ENCODE measurements at regions not wholly inside any gene's neighbourhood (a gene's known extent, or its start where the extent isn't known, plus 50 kb on each side); places are given as distances from the start of the nearest gene placed in this dataset.
A peak's percentile ranks its signal among the peaks of the same experiment; 100 is the strongest.

GRCh38 chr4:24637173-24637572, 52.8 kb upstream of the DHX15 start:
- H3K27ac ChIP-seq: no peak overlapping the region
- 96% methylated on average over 13 of the region's 13 CpGs; no CpG with 5 or more reads in 1 of the 2 donors for WGBS, 2 donors (ENCODE audit: low coverage in 1 of 2)
- H3K4me1 ChIP-seq: peaks cover 0 to 21% (median 11%) of the 10 kb centered on the region in 4 donors
- TF ChIP-seq POLR2AphosphoS5 (IDR thresholded peaks at IDR 0.05) (no peak), POLR2A (IDR thresholded peaks at IDR 0.05) (no peak), CTCF (IDR thresholded peaks at IDR 0.05) (no peak), EP300 (IDR thresholded peaks at IDR 0.05; ENCODE audit: low read depth) (no peak)
- in situ Hi-C loops (cut with MboI; ENCODE audit: low pct_ligation_motif_present in 1 of 4, low pct_unique_long_range_greater_than_20kb in 1 of 4, low sequenced_read_pairs in 3 of 4) (no loop called here), intact Hi-C loops (cut with DNase I; ENCODE audit: low total_unique reads) (no loop called here)
- H3K27me3 ChIP-seq: no peaks in the 10 kb centered on the region
- H3K4me3 ChIP-seq: no peak overlapping the region
- H3K36me3 ChIP-seq: no peaks in the 10 kb centered on the region
- H3K9me3 ChIP-seq: no peaks in the 10 kb centered on the region
- no peak for DNase-seq

GRCh38 chr4:24638396-24638875, 54.1 kb upstream of the DHX15 start:
- no peak for TF ChIP-seq POLR2A (IDR thresholded peaks at IDR 0.05)
- TF ChIP-seq CTCF (IDR thresholded peaks at IDR 0.05): no peak
- TF ChIP-seq POLR2AphosphoS5 (IDR thresholded peaks at IDR 0.05): no peak
- H3K4me1 ChIP-seq: peaks cover 5 to 30% (median 17%) of the 10 kb centered on the region in 4 donors
- no peak overlapping the region for H3K27ac ChIP-seq
- DNase-seq: no peak
- no peak overlapping the region for H3K4me3 ChIP-seq
- intact Hi-C loops (cut with DNase I; ENCODE audit: low total_unique reads) (no loop called here), in situ Hi-C loops (cut with MboI; ENCODE audit: low pct_ligation_motif_present in 1 of 4, low pct_unique_long_range_greater_than_20kb in 1 of 4, low sequenced_read_pairs in 3 of 4) (no loop called here)
- 70 to 88% methylated on average over 1 of the region's 1 CpG for WGBS, 2 donors (ENCODE audit: low coverage in 1 of 2)
- no peaks in the 10 kb centered on the region for H3K36me3 ChIP-seq
- no peaks in the 10 kb centered on the region for H3K9me3 ChIP-seq
- H3K27me3 ChIP-seq: no peaks in the 10 kb centered on the region

GRCh38 chr4:24639714-24640113, 55.4 kb upstream of the DHX15 start:
- intact Hi-C loops (cut with DNase I; ENCODE audit: low total_unique reads): no loop called here
- Histone ChIP-seq H3K36me3 (no peaks in the 10 kb centered on the region), H3K4me1 (peaks cover 5 to 41% (median 22%) of the 10 kb centered on the region in 4 donors), H3K27ac (peak overlapping the region; percentile 13 to 64 (median 51)), H3K27me3 (no peaks in the 10 kb centered on the region), H3K9me3 (no peaks in the 10 kb centered on the region), H3K4me3 (no peak overlapping the region)
- no peak for TF ChIP-seq EP300 (IDR thresholded peaks at IDR 0.05; ENCODE audit: low read depth)
- TF ChIP-seq POLR2A (IDR thresholded peaks at IDR 0.05): no peak
- 82 to 85% methylated on average over 4 to 5 of the region's 5 CpGs for WGBS, 2 donors (ENCODE audit: low coverage in 1 of 2)
- DNase-seq: no peak
- in situ Hi-C loops (cut with MboI; ENCODE audit: low pct_ligation_motif_present in 1 of 4, low pct_unique_long_range_greater_than_20kb in 1 of 4, low sequenced_read_pairs in 3 of 4): no loop called here

DNA sequence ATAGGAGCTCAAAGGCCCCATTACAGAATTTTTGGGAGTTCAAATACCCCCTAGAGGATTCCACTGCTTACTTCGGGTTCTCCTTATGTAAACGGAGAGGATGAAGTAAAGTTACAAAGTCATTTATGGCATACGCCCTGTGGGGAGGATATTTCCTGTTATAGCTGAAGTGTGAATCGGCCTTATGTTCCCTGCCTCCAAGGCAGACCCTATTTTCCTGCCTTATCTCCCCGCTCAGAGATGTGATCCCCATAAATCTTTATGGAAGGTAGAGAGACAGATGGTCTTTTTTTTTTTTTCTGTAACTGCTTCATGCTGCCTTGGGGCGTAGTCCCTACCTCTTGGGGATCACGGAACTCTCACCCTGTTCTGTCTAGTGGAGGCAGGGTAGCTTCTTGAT, 56.0 kb upstream of the DHX15 start:
- in situ Hi-C loops (cut with MboI; ENCODE audit: low pct_ligation_motif_present in 1 of 4, low pct_unique_long_range_greater_than_20kb in 1 of 4, low sequenced_read_pairs in 3 of 4): no loop called here
- WGBS, 2 donors (ENCODE audit: low coverage in 1 of 2): 37% methylated on average over 7 of the region's 7 CpGs; no CpG with 5 or more reads in 1 of the 2 donors
- H3K4me1 ChIP-seq: peaks cover 6 to 48% (median 29%) of the 10 kb centered on the region in 4 donors
- intact Hi-C loops (cut with DNase I; ENCODE audit: low total_unique reads): no loop called here
- no peaks in the 10 kb centered on the region for H3K9me3 ChIP-seq
- H3K27me3 ChIP-seq: no peaks in the 10 kb centered on the region
- peak overlapping the region; percentile 13 to 64 (median 51) for H3K27ac ChIP-seq
- H3K36me3 ChIP-seq: no peaks in the 10 kb centered on the region
- TF ChIP-seq CTCF (IDR thresholded peaks at IDR 0.05): peak in 1 of 5 experiments; percentile 25
- TF ChIP-seq POLR2AphosphoS5 (IDR thresholded peaks at IDR 0.05): no peak
- no peak overlapping the region for H3K4me3 ChIP-seq
- DNase-seq: no peak

DNA sequence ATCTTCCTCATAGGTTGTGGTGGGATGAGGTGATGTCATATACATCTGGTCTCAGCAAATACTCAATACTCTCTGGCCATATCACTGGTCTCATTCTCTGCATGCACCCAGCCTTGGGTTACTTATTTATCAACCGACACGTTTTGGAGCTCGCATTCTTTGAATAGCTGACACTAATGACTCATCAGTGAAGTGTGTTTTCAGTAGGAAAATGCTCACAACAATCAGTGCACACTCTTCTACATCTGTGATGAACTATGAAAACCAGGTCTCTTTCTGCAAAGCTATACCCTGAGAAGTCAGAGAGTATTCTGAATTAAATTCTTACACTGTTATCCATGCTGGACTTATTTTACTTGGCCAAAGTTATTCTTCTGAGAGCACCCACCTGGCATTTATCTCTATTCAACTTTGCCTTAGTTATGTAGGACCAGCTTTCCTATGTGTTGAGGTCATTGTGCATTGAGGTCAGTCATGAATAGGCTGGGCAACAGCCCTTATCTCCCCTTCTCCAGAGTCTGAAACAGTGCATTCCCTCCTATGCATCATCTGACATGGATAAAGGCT, 58.7 kb upstream of the DHX15 start:
- peak overlapping the region in 2 of 4 donors; percentile 22 to 55 for H3K27ac ChIP-seq
- no peak for DNase-seq

More for the DNA sequence above, 58.7 kb upstream of the DHX15 start:
- H3K4me1 ChIP-seq: peaks cover 15 to 58% (median 39%) of the 10 kb centered on the region in 4 donors
- H3K4me3 ChIP-seq: no peak overlapping the region
- no peaks in the 10 kb centered on the region for H3K9me3 ChIP-seq
- WGBS, 2 donors (ENCODE audit: low coverage in 1 of 2): 19 to 26% methylated on average over 3 of the region's 3 CpGs
- H3K27me3 ChIP-seq: no peaks in the 10 kb centered on the region
- no peaks in the 10 kb centered on the region for H3K36me3 ChIP-seq
- in situ Hi-C loops (cut with MboI; ENCODE audit: low pct_ligation_motif_present in 1 of 4, low pct_unique_long_range_greater_than_20kb in 1 of 4, low sequenced_read_pairs in 3 of 4) (no loop called here), intact Hi-C loops (cut with DNase I; ENCODE audit: low total_unique reads) (no loop called here)
- no peak for TF ChIP-seq CTCF (IDR thresholded peaks at IDR 0.05)
- TF ChIP-seq EP300 (IDR thresholded peaks at IDR 0.05; ENCODE audit: low read depth): no peak
- TF ChIP-seq POLR2AphosphoS5 (IDR thresholded peaks at IDR 0.05): no peak
- TF ChIP-seq POLR2A (IDR thresholded peaks at IDR 0.05): no peak

All from transverse colon (tissue), 4 donors.